IMR-90 (cell line): ENCODE measurements at regions not wholly inside any gene's neighbourhood (a gene's known extent, or its start where the extent isn't known, plus 50 kb on each side); places are given as distances from the start of the nearest gene placed in this dataset.
A peak's percentile ranks its signal among the peaks of the same experiment; 100 is the strongest.

ENCODE experiments used
- ATAC-seq: fragments of 200-7000 bp; cut with Tn5 transposase; 2 replicates; pipeline ENCODE4 v1.9.1; 2020; ENCODE audit warnings: low read depth, mild to moderate bottlenecking, moderate library complexity
- BruUV-seq: library from RNA; stranded (reverse); fragments of 400-500 nt; replicated peaks from 2 replicates; lab custom pipeline; 2021; lab: Mats Ljungman, UMichigan
- CTCF ChIA-PET: fragments of 300-600 bp; formaldehyde crosslinking; extraction: SDS; loops from one replicate; lab custom pipeline; 2021; ENCODE audit warnings: antibody characterized with exemption; lab: Yijun Ruan, JAX
- POLR2A ChIA-PET: fragments of 300-600 bp; sonication (Branson Sonifier 250); formaldehyde crosslinking; loops from one replicate; lab custom pipeline; 2022; ENCODE audit warnings: antibody characterized with exemption; ENCODE audit not compliant: unreplicated experiment; lab: Charles Lee
- DNase-seq: peaks from one replicate; pipeline ENCODE4 v3.0.0; 2013
- H2AFZ ChIP-seq: replicated peaks from 2 replicates; pipeline ENCODE3; 2013; ENCODE audit warnings: low read length, mild to moderate bottlenecking; ENCODE audit not compliant: poor library complexity
- H2AK5ac ChIP-seq: 2 replicates; pipeline ENCODE4 v1.6.1; 2013; ENCODE audit warnings: low read depth, low read length, inconsistent platforms
- H2AK9ac ChIP-seq: replicated peaks from 2 replicates; pipeline ENCODE3; 2013; ENCODE audit warnings: mild to moderate bottlenecking, low read depth, low read length, moderate library complexity; ENCODE audit not compliant: poor library complexity
- H2BK120ac ChIP-seq: 2 replicates; pipeline ENCODE4 v1.6.1; 2013; ENCODE audit warnings: low read depth, low read length, inconsistent platforms
- H2BK15ac ChIP-seq: 3 replicates; pipeline ENCODE4 v1.6.1; 2013; ENCODE audit warnings: low read depth, low read length, inconsistent platforms
- H2BK20ac ChIP-seq: 2 replicates; pipeline ENCODE4 v1.6.1; 2013; ENCODE audit warnings: low read depth, mild to moderate bottlenecking, inconsistent platforms, low read length, moderate library complexity
- H2BK5ac ChIP-seq: 2 replicates; pipeline ENCODE4 v1.6.1; 2013; ENCODE audit warnings: mild to moderate bottlenecking, low read depth, low read length, inconsistent platforms; ENCODE audit not compliant: poor library complexity, severe bottlenecking
- H3K14ac ChIP-seq: replicated peaks from 2 replicates; pipeline ENCODE4 v1.6.1; 2013; ENCODE audit warnings: low read depth, low read length, inconsistent platforms
- H3K18ac ChIP-seq: 2 replicates; pipeline ENCODE4 v1.6.1; 2013; ENCODE audit warnings: low read depth, low read length, control low read depth
- H3K23ac ChIP-seq: 2 replicates; pipeline ENCODE4 v1.6.1; 2013; ENCODE audit warnings: low read depth, low read length, inconsistent platforms
- H3K27ac ChIP-seq: 2 replicates; pipeline ENCODE4 v1.5.1; 2013; ENCODE audit warnings: mild to moderate bottlenecking, control low read depth, low read length; ENCODE audit not compliant: insufficient read depth
- H3K27me3 ChIP-seq: 2 replicates; pipeline ENCODE4 v1.6.1; 2013; ENCODE audit warnings: low read length; ENCODE audit not compliant: control insufficient read depth, insufficient read depth
- H3K36me3 ChIP-seq: 2 replicates; pipeline ENCODE4 v1.6.1; 2013; ENCODE audit warnings: low read length, mixed read lengths; ENCODE audit not compliant: control insufficient read depth, insufficient read depth
- H3K4ac ChIP-seq: 2 replicates; pipeline ENCODE4 v1.6.1; 2013; ENCODE audit warnings: low read depth, low read length, inconsistent platforms
- H3K4me1 ChIP-seq: 2 replicates; pipeline ENCODE4 v1.6.1; 2013; ENCODE audit warnings: low read length, mixed read lengths; ENCODE audit not compliant: control insufficient read depth, insufficient read depth
- H3K4me2 ChIP-seq: 2 replicates; pipeline ENCODE4 v1.6.1; 2013; ENCODE audit warnings: low read depth, mild to moderate bottlenecking, control low read depth, low read length, moderate library complexity
- H3K4me3 ChIP-seq: 2 replicates; pipeline ENCODE4 v1.5.1; 2013; ENCODE audit warnings: low read depth, mild to moderate bottlenecking, control low read depth, low read length, moderate library complexity; ENCODE audit not compliant: insufficient read depth
- H3K56ac ChIP-seq: 2 replicates; pipeline ENCODE4 v1.6.1; 2013; ENCODE audit warnings: low read length, inconsistent platforms; ENCODE audit not compliant: insufficient read depth; ENCODE audit errors: extremely low read depth
- H3K79me1 ChIP-seq, 2 experiments: 2 replicates each; pipeline ENCODE4 v1.6.1; 2013; ENCODE audit warnings: low read length in 2 of 2, inconsistent platforms in 1 of 2, low read depth in 1 of 2
- H3K9ac ChIP-seq: 2 replicates; pipeline ENCODE4 v1.6.1; 2013; ENCODE audit warnings: low read depth, low read length, control low read depth
- H3K9me1 ChIP-seq: 2 replicates; pipeline ENCODE4 v1.6.1; 2013; ENCODE audit warnings: low read length, inconsistent platforms; ENCODE audit not compliant: insufficient read depth
- H3K9me3 ChIP-seq: 2 replicates; pipeline ENCODE4 v1.6.1; 2013; ENCODE audit warnings: low read length; ENCODE audit not compliant: control insufficient read depth, insufficient read depth
- H4K20me1 ChIP-seq: 2 replicates; pipeline ENCODE4 v1.6.1; 2013; ENCODE audit warnings: low read length, inconsistent platforms; ENCODE audit not compliant: insufficient read depth
- H4K5ac ChIP-seq: 2 replicates; pipeline ENCODE4 v1.6.1; 2013; ENCODE audit warnings: mild to moderate bottlenecking, low read depth, low read length, control low read depth
- H4K8ac ChIP-seq, 2 experiments: 2 replicates each; pipeline ENCODE4 v1.6.1; 2013; ENCODE audit warnings: low read depth in 2 of 2, low read length in 2 of 2, control low read depth in 1 of 2, inconsistent platforms in 1 of 2
- H4K91ac ChIP-seq: 2 replicates; pipeline ENCODE4 v1.6.1; 2013; ENCODE audit warnings: low read depth, low read length, inconsistent platforms; ENCODE audit not compliant: insufficient read depth
- BHLHE40 ChIP-seq: fragments of 150-350 bp; IDR thresholded peaks from 2 replicates; pipeline ENCODE4 v1.6.1; 2016; ENCODE audit warnings: mild to moderate bottlenecking, low read depth, low read length
- CEBPB ChIP-seq: IDR thresholded peaks from 2 replicates; pipeline ENCODE4 v1.6.1; 2012; ENCODE audit warnings: low read depth, low read length, improper control_type of control experiment
- CHD1 ChIP-seq: IDR thresholded peaks from 2 replicates; pipeline ENCODE4 v1.6.1; 2012; ENCODE audit warnings: low read depth, low read length, improper control_type of control experiment
- CTCF ChIP-seq: conservative IDR thresholded peaks from 2 replicates; pipeline ENCODE4 v1.5.1; 2012; ENCODE audit warnings: mild to moderate bottlenecking, low read depth, low read length, improper control_type of control experiment
- ELK1 ChIP-seq: fragments of 150-350 bp; IDR thresholded peaks from 2 replicates; pipeline ENCODE4 v1.6.1; 2016; ENCODE audit warnings: low read depth, mild to moderate bottlenecking, low read length, moderate library complexity, borderline replicate concordance
- FOS ChIP-seq: fragments of 150-350 bp; IDR thresholded peaks from 2 replicates; pipeline ENCODE4 v1.6.1; 2016; ENCODE audit warnings: low read depth, low read length
- MAFK ChIP-seq: IDR thresholded peaks from 2 replicates; pipeline ENCODE4 v1.6.1; 2012; ENCODE audit warnings: low read depth, low read length, improper control_type of control experiment
- MAZ ChIP-seq: IDR thresholded peaks from 2 replicates; pipeline ENCODE4 v1.6.1; 2012; ENCODE audit warnings: low read depth, mild to moderate bottlenecking, low read length, improper control_type of control experiment, moderate library complexity, borderline replicate concordance
- MXI1 ChIP-seq: IDR thresholded peaks from 2 replicates; pipeline ENCODE4 v1.6.1; 2012; ENCODE audit warnings: low read depth, mild to moderate bottlenecking, low read length, moderate library complexity, borderline replicate concordance
- NFE2L2 ChIP-seq: fragments of 150-350 bp; IDR thresholded peaks from 2 replicates; pipeline ENCODE4 v1.6.1; 2016; ENCODE audit warnings: low read depth, mild to moderate bottlenecking, low read length
- POLR2A ChIP-seq: IDR thresholded peaks from 2 replicates; pipeline ENCODE4 v1.6.1; 2012; ENCODE audit warnings: mild to moderate bottlenecking, low read depth, low read length
- RAD21 ChIP-seq: IDR thresholded peaks from 2 replicates; pipeline ENCODE4 v1.6.1; 2012; ENCODE audit warnings: low read length, improper control_type of control experiment
- RCOR1 ChIP-seq: IDR thresholded peaks from 2 replicates; pipeline ENCODE4 v1.6.1; 2012; ENCODE audit warnings: mild to moderate bottlenecking, low read length, improper control_type of control experiment; ENCODE audit not compliant: insufficient replicate concordance
- RFX5 ChIP-seq: IDR thresholded peaks from 2 replicates; pipeline ENCODE4 v1.8.0; 2012; ENCODE audit warnings: low read depth, mild to moderate bottlenecking, low read length, moderate library complexity
- SMC3 ChIP-seq: fragments of 150-350 bp; IDR thresholded peaks from 2 replicates; pipeline ENCODE4 v1.6.1; 2016; ENCODE audit warnings: low read depth, mild to moderate bottlenecking, antibody characterized with exemption, low read length, moderate library complexity
- USF2 ChIP-seq: fragments of 150-350 bp; IDR thresholded peaks from 2 replicates; pipeline ENCODE4 v1.6.1; 2017; ENCODE audit warnings: mild to moderate bottlenecking, antibody characterized with exemption, low read length, low read depth
- WGBS, 2 experiments: methylation state at CpG; one replicate each; pipeline versions ENCODE4 v1.1.5 to v1.1.7; 2013; ENCODE audit warnings: missing lambda C conversion rate in 2 of 2; ENCODE audit not compliant: insufficient read length in 1 of 2; ENCODE audit errors: extremely low coverage in 2 of 2; 5-methylcytosine and 5-hydroxymethylcytosine counted together
- dilution Hi-C: fragments of 300-500 bp; cut with HindIII; formaldehyde crosslinking; loops from one replicate; pipeline ENCODE4 v1.14.3; 2018; ENCODE audit warnings: low sequenced_read_pairs; ENCODE audit not compliant: unreplicated experiment
- in situ Hi-C: fragments of 300-500 bp; cut with MboI; formaldehyde crosslinking; loops from 3 replicates; pipeline ENCODE4 v1.14.3; 2019; ENCODE audit warnings: low sequenced_read_pairs, inconsistent platforms, mixed read lengths
- intact Hi-C: fragments of 100-400 bp; cut with micrococcal nuclease; formaldehyde crosslinking; loops from 2 replicates; pipeline ENCODE4 v1.10.0; 2022

- Histone ChIP-seq H2BK20ac (peak overlapping the region; percentile 61), H3K9me3 (no peaks in the 10 kb centered on the region), H3K27ac (no peak overlapping the region), H3K18ac (0 out of 2 replicates have a peak overlapping the region, but pooled peaks have one; percentile 82), H3K27me3 (0 out of 2 replicates have a peak, but pooled peaks cover 2% of the 10 kb centered on the region), H2BK15ac (peak overlapping the region; percentile 91; the same call in 1 of the 3 replicates), H3K36me3 (no peaks in the 10 kb centered on the region), H3K23ac (peak overlapping the region; percentile 17; the same call in 1 of the 2 replicates), H3K79me1 (no peaks in the 10 kb centered on the region), H3K4me2 (no peak overlapping the region), H2BK5ac (no peak overlapping the region), H3K9ac (no peak overlapping the region), H3K4me3 (no peak overlapping the region), H4K91ac (peak overlapping the region; percentile 50), H2AK5ac (peak overlapping the region; percentile 81), H4K20me1 (no peaks in the 10 kb centered on the region), H2AFZ (no peak overlapping the region), H3K14ac (peak overlapping the region; percentile 46; the same call in 1 of the 2 replicates), H3K4me1 (peaks cover 3% of the 10 kb centered on the region; the same call in 1 of the 2 replicates), H4K5ac (no peak overlapping the region), H2AK9ac (no peak overlapping the region), H3K9me1 (peaks cover 4% of the 10 kb centered on the region; the same call in 1 of the 2 replicates), H4K8ac (peak overlapping the region in 1 of 2 experiments; percentile 41; a peak in 1 of 4 replicates), H3K56ac (no peak overlapping the region), H2BK120ac (peak overlapping the region; percentile 74), H3K4ac (peak overlapping the region; percentile 42)
- TF ChIP-seq USF2 (no peak), CHD1 (no peak), RCOR1 (no peak), SMC3 (no peak), MAZ (no peak), POLR2A (no peak), MAFK (no peak), ELK1 (no peak), MXI1 (no peak), RFX5 (no peak), CTCF (no peak), BHLHE40 (no peak), CEBPB (no peak), RAD21 (no peak), NFE2L2 (no peak), FOS (no peak)
- DNase-seq: no peak
- intact Hi-C loops: no loop called here
- no TSS peak for BruUV-seq
- dilution Hi-C loops: no loop called here
- ATAC-seq: no peak
- WGBS, 2 experiments: 95% methylated on average over 4 of the region's 4 CpGs; no CpG with 5 or more reads in 1 of the 2 experiments
- in situ Hi-C loops: no loop called here
- ChIA-PET CTCF (no interaction called here), POLR2A (no interaction called here)
Measured at GRCh38 chr2:234588054-234588430, 91.2 kb upstream of the ARL4C start.
